ENCODE measurements at regions not wholly inside any gene's neighbourhood (a gene's known extent, or its start where the extent isn't known, plus 50 kb on each side); places are given as distances from the start of the nearest gene placed in this dataset.

- Histone ChIP-seq H3K79me2 (ENCODE audit: insufficient read depth, low read length) (no peaks in the 10 kb centered on the region), H2AFZ (ENCODE audit: low read depth, low read length) (no peak overlapping the region), H3K4me1 (ENCODE audit: insufficient read depth, low read length) (no peaks in the 10 kb centered on the region), H3K27ac (ENCODE audit: low read length) (no peak overlapping the region), H3K4me2 (ENCODE audit: insufficient read depth, low read length) (no peak overlapping the region), H3K9me3 (ENCODE audit: insufficient read depth, low read length, severe bottlenecking) (no peaks in the 10 kb centered on the region), H3K36me3 (ENCODE audit: insufficient read depth, low read length) (no peaks in the 10 kb centered on the region), H3K9ac (ENCODE audit: low read depth, low read length) (no peak overlapping the region), H3K4me3 (ENCODE audit: low read depth in 1 of 2, low read length in 2 of 2) (no peak overlapping the region), H3K27me3 (ENCODE audit: insufficient read depth, low read length, poor library complexity) (peaks cover 4% of the 10 kb centered on the region), H4K20me1 (ENCODE audit: insufficient read depth, low read length) (no peaks in the 10 kb centered on the region)
- TF ChIP-seq CTCF (IDR thresholded peaks at IDR 0.05; ENCODE audit: borderline replicate concordance, extremely low read depth, low read length, poor library complexity, severe bottlenecking) = no peak
- no peak for TF ChIP-seq EZH2 (IDR thresholded peaks at IDR 0.05; ENCODE audit: borderline replicate concordance, low read depth, low read length, severe bottlenecking)
- DNase-seq (no peak), ATAC-seq (ENCODE audit: insufficient read depth, low read depth) (no peak)
Observed at GRCh38 chr14:104366931-104367865, 212.4 kb upstream of the C14orf180 start.

GRCh38 chr14:104367866-104368750 lies 211.5 kb upstream of the C14orf180 start:
- no peak overlapping the region for H3K4me2 ChIP-seq (ENCODE audit: insufficient read depth, low read length)
- DNase-seq (no peak), ATAC-seq (ENCODE audit: insufficient read depth, low read depth) (no peak)
- H3K9ac ChIP-seq (ENCODE audit: low read depth, low read length) = no peak overlapping the region
- no peak for TF ChIP-seq EZH2 (IDR thresholded peaks at IDR 0.05; ENCODE audit: borderline replicate concordance, low read depth, low read length, severe bottlenecking)
- no peak for TF ChIP-seq CTCF (IDR thresholded peaks at IDR 0.05; ENCODE audit: borderline replicate concordance, extremely low read depth, low read length, poor library complexity, severe bottlenecking)
- no peaks in the 10 kb centered on the region for H4K20me1 ChIP-seq (ENCODE audit: insufficient read depth, low read length)
- H3K36me3 ChIP-seq (ENCODE audit: insufficient read depth, low read length) = no peaks in the 10 kb centered on the region
- H3K79me2 ChIP-seq (ENCODE audit: insufficient read depth, low read length) = no peaks in the 10 kb centered on the region
- no peaks in the 10 kb centered on the region for H3K4me1 ChIP-seq (ENCODE audit: insufficient read depth, low read length)
- no peak overlapping the region for H3K4me3 ChIP-seq (ENCODE audit: low read depth in 1 of 2, low read length in 2 of 2)
- H3K27ac ChIP-seq (ENCODE audit: low read length) = no peak overlapping the region
- no peak overlapping the region for H2AFZ ChIP-seq (ENCODE audit: low read depth, low read length)
- H3K27me3 ChIP-seq (ENCODE audit: insufficient read depth, low read length, poor library complexity) = peaks cover 4% of the 10 kb centered on the region
- H3K9me3 ChIP-seq (ENCODE audit: insufficient read depth, low read length, severe bottlenecking) = no peaks in the 10 kb centered on the region

GRCh38 chr14:104368751-104369100 lies 210.8 kb upstream of the C14orf180 start:
- no peaks in the 10 kb centered on the region for H3K79me2 ChIP-seq (ENCODE audit: insufficient read depth, low read length)
- no peaks in the 10 kb centered on the region for H4K20me1 ChIP-seq (ENCODE audit: insufficient read depth, low read length)
- TF ChIP-seq CTCF (IDR thresholded peaks at IDR 0.05; ENCODE audit: borderline replicate concordance, extremely low read depth, low read length, poor library complexity, severe bottlenecking) = no peak
- TF ChIP-seq EZH2 (IDR thresholded peaks at IDR 0.05; ENCODE audit: borderline replicate concordance, low read depth, low read length, severe bottlenecking) = no peak
- H3K9me3 ChIP-seq (ENCODE audit: insufficient read depth, low read length, severe bottlenecking) = no peaks in the 10 kb centered on the region
- H3K36me3 ChIP-seq (ENCODE audit: insufficient read depth, low read length) = no peaks in the 10 kb centered on the region
- peaks cover 4% of the 10 kb centered on the region for H3K27me3 ChIP-seq (ENCODE audit: insufficient read depth, low read length, poor library complexity)
- H3K4me2 ChIP-seq (ENCODE audit: insufficient read depth, low read length) = no peak overlapping the region
- no peak for DNase-seq
- H2AFZ ChIP-seq (ENCODE audit: low read depth, low read length) = no peak overlapping the region
- H3K27ac ChIP-seq (ENCODE audit: low read length) = no peak overlapping the region
- no peak overlapping the region for H3K4me3 ChIP-seq (ENCODE audit: low read depth in 1 of 2, low read length in 2 of 2)
- no peak for ATAC-seq (ENCODE audit: insufficient read depth, low read depth)
- no peak overlapping the region for H3K9ac ChIP-seq (ENCODE audit: low read depth, low read length)
- H3K4me1 ChIP-seq (ENCODE audit: insufficient read depth, low read length) = no peaks in the 10 kb centered on the region
